Right kidney (tissue), 1 donor: ENCODE measurements at regions not wholly inside any gene's neighbourhood (a gene's known extent, or its start where the extent isn't known, plus 50 kb on each side); places are given as distances from the start of the nearest gene placed in this dataset.

Source experiments
- DNase-seq: peaks from one replicate; pipeline ENCODE4 v3.0.0-alpha.2; 2016

GRCh38 chr20:1711826-1712601, 54.4 kb upstream of the SIRPG start:
- DNase-seq: no peak

- no peak for DNase-seq
Measured at GRCh38 chr20:1711266-1711665, 53.7 kb upstream of the SIRPG start.

- no peak for DNase-seq
Measured at GRCh38 chr20:1710484-1710883, 52.9 kb upstream of the SIRPG start.

- no peak for DNase-seq
Measured at GRCh38 chr20:1707588-1708449, 50.2 kb upstream of the SIRPG start.
